HG02852 (cell line): ENCODE measurements at regions not wholly inside any gene's neighbourhood (a gene's known extent, or its start where the extent isn't known, plus 50 kb on each side); places are given as distances from the start of the nearest gene placed in this dataset.

Experiments used
- ATAC-seq: cut with Tn5 transposase; IDR thresholded peaks from one replicate; pipeline ENCODE4 v1.9.1; 2021; ENCODE audit warnings: mild to moderate bottlenecking, moderate library complexity; ENCODE audit not compliant: unreplicated experiment

DNA sequence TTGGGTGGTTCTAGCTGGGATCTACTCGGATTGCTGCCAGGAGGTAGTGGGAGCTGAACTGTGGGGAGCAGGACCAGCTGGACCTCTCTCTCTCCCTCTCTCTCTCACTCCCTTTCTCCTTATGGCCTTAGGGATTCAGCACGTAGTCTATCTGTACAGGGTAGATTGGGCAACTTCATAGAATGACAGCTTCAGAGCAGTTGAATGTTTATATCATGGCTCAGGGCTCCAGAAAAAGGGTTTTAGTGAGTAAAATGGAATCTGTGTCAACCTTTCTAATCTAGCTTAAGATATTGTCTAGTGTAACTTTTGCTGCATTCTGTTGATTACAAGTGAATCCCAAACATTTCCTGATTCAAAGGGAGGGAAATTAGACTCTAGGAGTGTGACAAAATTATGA, 127.7 kb upstream of the PDGFD start:
- ATAC-seq, result no peak

DNA sequence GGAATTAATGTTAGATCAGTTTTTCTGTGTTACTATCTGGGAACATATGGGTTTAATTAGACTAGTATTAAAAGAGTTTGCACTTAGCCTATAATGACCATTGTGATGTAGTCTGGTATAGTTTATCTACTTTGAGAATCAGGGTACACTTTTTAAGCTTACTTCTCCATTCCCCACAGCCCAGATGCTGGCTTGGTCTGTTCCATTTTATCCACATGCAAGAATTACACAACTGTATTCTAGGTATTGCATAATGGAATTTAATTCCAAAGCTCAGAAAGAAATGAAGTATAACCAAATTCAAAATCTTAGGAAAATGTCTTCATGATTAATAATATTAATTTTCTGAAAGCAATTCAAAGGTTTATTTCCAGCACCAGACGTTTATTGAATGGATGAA, 122.2 kb upstream of the PDGFD start:
- ATAC-seq, result no peak

DNA sequence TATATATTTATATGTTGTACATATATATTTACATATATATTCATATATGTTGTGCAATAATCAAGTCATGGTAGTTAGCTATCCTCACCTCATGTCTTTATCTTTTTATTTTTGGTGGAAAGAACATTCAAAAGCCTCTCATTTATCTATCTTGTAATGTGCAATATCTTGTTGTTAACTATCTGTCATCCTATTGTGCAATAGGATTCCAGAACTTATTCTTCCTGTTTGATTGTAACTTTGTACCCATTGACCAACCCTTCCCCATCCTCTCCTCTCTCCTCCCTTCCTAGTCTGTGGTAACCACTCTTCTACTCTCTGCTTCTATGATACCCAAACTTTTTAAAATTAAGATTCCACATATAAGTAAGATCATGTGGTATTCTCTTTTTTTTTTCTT, 115.6 kb upstream of the PDGFD start:
- ATAC-seq, result no peak

DNA sequence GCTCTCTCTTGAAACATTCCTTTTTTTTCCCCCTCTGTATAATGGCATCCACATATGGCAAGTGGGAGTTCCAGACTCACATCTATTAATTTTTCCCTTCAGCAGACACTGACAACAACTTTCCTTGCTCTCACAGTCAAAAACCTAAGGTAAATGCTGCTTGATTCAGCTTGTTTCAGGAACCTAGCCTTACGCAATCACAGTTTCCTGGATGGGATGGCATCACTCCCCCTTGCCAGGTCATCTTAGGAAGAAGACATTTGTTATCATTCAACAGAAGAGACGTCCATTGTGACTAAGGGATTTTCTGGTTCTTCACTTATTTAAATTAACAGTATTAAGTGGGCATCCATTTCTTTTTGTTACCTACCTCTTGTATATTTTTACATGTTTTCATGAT, 112.0 kb upstream of the PDGFD start:
- ATAC-seq, result no peak

DNA sequence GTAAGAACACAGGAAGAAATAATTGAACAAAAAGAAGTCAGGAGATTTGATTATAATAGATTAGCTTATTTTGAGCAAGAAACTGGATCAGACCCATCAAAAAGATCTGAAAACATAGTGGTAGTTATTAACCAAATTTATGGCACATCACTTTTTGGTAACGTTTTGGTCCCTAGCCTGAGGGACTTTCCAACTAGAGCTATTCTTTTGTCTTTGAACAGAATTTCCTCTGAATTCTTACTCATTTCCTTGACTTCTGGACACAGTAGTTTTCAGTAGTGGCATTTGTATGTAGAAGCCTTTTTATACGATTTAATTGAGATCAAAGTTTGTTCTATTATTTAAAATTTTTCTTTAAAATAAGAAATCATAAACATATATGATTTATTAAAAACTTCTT, 96.5 kb upstream of the PDGFD start:
- ATAC-seq, result no peak

DNA sequence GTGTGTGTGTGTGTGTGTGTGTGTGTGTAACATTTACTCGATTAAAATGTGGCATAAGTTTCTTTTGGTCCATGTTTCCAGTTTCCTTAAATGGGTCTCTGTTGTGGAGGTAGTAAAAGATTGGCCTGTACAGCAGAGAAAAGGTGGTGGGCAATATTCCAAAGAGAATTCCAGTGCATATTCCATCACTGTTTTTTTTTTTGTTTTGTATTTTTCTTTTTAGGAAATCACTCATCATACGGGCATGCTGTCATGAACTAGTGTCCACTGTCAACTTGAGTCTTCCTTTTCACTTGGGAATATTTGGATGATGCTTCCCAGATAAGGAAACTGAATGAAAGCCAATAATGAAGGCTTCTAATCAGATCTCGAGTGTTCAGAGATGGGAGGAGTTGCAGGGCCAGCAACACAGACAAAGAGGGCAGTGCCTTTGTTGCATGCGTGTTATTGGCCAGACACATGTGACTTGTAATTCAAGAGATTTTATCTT, 95.2 kb upstream of the PDGFD start:
- ATAC-seq, result no peak

DNA sequence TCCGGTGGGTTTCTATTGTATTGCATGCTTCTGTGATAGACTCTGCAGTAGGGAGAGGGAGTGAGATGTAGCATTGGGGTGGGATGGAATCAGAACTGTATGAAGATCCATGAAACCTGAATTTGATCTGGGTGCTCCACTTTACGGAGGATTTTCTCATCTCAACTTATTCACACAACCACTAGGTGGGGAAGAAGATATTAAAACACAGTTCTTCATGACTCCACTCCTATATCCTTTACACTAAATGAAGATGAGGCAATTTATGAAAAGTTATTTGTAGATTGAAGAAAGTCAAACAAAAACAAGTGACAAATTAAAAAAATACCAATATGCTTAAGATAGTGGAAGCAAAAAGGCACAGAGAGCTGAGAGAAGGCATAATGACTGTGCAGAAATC, 92.6 kb upstream of the PDGFD start:
- no peak for ATAC-seq

DNA sequence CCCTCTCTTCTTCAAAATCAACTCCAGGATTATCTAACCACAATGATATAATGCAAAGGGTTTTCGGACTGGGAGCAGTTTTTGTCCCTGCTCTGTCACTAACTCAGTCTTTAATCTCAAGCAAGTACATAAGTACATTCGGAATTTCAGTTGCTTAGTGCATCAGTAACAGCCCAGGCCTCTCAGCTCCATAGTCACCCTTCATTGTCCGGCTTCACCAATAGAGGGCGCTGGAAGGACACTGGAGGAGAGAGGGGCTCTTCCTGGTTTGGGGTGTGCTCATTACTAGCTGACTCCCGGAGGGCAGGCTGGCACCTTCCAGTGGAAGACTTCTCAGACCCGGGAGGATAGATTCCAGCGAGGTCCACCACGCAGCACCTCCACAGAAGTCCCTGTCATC, 90.4 kb upstream of the PDGFD start:
- peak; percentile 78 for ATAC-seq

DNA sequence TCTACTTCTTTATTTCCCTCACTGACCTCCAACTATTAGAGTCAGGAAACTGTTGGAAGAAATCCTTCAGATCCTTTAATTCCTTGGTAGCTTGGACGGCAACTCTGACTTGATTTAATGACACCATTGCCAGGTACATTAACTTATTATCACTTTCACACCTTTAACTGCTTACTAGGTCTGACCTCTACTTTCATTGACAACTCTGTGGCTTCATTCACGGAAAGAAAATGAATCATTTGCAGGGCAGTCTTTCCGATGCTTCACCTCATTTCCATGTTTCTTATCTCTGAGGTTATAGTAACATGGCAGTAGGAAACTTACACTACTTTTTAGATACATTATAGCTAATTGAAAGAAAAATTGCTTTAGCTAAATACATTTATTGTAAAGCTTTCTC, 82.6 kb upstream of the PDGFD start:
- ATAC-seq, result no peak

DNA sequence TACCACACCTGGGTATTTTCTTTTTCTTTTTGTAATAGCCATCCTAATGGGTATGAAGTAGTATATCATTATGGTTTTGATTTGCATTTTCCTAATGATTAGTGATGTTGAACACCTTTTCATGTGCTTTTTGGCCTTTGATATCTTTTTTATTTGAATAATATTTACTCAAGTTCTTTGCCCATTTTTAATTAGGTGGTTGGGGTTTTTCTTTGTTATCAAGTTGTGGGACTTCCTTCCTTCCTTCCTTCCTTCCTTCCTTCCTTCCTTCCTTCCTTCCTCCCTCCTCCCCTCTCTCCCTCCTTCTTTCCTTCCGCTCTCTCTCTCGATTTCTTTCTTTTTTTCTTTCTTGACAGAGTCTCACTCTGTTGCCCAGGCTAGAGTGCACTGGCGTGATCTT, 75.0 kb upstream of the PDGFD start:
- ATAC-seq, result no peak

DNA sequence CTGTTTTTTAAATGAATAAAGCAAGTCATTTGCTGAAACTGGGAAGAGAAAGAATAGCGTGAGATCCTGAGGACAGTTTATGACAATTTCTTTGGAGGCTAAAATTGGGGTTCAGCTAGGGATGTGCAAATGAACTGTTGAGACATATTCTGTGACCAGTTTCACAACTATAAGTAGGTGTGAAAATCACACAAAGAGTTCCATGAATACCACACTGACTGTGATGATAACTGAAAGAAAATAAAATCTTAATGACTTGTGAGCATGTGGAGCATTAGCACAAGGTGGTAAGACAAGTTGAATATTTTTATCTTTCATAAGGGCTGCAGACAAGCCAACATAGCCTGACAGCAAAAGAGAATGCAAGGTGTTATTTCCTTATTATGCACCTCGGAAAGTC, 61.1 kb upstream of the PDGFD start:
- no peak for ATAC-seq

DNA sequence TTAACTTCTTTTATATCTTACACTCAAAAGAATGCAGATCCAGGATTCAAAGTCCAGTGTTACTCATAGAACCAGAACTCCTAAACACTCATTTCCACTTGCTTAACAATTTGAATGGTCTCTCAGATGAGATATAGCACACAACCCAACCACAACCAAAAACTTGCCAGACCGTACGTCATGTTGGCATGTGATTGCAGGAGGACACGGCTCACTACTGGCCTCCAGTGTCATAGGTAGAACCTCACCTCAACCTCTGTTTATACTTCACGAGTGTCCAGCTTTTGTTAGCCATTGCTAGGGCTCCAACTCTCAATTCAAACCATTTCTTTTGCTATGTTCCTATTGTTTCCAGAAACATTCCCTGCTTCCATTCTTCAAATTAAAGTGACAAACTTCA, 58.5 kb upstream of the PDGFD start:
- no peak for ATAC-seq

DNA sequence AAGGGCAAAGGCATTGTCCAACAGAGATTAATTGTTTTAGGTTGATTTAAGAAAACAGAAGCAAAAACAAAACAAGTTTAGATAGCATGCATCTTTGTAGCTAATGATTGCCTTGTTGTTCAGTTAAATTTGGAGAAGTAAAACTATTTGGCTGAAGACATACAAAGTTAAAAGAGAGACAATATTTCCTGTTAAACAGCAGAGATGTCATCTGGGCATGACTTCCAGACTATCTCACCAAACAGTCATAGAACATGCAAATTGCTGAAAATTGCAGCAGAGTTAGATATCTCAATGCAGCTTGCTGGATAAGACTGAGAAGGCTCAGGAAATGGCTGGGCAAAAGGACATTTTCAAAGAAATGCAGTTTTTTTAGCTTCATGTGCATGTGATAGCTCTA, 57.5 kb upstream of the PDGFD start:
- ATAC-seq, result no peak

DNA sequence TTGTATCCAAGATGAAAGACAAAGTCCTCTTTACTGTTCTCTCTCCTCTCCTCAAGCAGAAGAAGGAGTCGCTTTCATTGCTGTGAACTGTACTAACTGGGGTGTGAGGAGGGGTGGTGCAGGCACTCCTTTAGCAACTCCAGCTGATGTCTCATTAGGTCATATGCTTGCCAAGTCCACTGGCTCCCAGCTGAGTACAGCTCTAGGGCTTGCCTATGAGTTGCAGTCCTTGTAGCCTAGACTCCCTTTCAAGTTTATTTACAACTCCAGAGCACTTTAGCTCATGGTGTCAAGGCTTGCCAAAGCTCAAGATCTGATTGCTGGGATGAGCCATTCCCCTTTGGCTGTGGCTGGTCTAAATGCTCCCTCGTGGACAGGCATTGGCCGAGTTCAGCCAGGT, 55.1 kb upstream of the PDGFD start:
- no peak for ATAC-seq

DNA sequence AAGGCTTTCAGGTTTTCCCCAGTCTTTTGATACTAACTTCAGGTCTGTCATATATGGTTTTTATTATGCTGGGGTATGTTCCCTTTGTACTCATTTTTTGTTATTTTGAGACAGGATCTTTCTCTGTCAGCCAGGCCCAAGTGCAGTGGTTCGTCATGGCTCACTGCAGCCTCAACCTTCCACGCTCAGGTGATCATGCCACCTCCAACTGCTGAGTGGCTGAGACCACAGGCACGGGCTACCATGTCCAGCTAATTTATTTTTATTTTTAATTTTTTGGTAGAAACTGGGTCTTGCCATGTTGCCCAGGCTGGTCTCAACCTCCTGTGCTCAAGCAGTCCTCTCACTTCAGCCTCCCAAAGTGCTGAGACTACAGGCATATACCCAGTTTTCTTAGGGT, 50.6 kb upstream of the PDGFD start:
- ATAC-seq, result no peak
